HG02763 (cell line): ENCODE measurements at regions not wholly inside any gene's neighbourhood (a gene's known extent, or its start where the extent isn't known, plus 50 kb on each side); places are given as distances from the start of the nearest gene placed in this dataset.

Experiments
- ATAC-seq: cut with Tn5 transposase; IDR thresholded peaks from one replicate; pipeline ENCODE4 v1.9.1; 2021; ENCODE audit warnings: mild to moderate bottlenecking, moderate library complexity; ENCODE audit not compliant: unreplicated experiment

- no peak for ATAC-seq
Measured at GRCh38 chr2:108067820-108068405, 81.6 kb downstream of the SLC5A7 start.

DNA sequence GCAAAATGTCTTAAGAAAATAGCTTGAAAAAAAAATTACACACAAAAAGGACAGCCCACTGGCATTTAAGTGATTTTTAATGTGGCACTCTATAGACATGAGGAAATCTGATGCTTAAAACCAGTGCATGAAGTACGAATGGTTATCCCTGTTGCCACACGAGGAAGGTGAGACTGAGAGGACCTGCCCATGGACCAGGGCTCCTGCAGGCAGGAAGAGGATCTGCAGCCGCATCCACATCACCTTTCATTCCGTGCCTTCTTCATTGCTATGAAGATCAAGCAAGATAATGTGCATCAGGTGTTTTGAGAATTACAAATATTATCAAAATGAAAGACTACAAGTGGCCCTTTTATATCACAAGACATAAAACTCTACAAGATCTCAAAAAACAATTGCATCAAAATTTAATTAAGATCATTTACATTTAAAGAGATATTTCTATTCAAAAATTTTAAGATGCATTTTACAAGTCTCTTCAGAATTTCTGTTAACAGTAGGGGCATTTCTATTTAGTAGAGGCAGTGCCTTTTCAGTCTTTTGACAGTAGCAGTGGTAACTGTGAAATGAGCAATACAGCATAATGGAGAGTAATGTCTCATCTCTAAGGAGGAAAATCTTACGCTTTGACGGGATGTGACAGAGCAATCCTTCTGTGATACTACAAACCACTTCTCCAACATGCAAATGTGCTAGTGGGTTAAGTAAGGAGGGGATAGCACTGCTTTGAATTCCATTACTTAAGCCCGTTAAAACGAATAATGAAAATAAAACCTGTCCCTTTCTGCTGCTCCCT is 83.4 kb downstream of the SLC5A7 start:
- no peak for ATAC-seq

- no peak for ATAC-seq
Measured at GRCh38 chr2:108073415-108074072, 87.2 kb downstream of the SLC5A7 start.

GRCh38 chr2:108074150-108074549 is 87.8 kb downstream of the SLC5A7 start:
- ATAC-seq: no peak

GRCh38 chr2:108074946-108075345 is 88.6 kb downstream of the SLC5A7 start:
- ATAC-seq: no peak

GRCh38 chr2:108076527-108076926 is 90.2 kb downstream of the SLC5A7 start:
- no peak for ATAC-seq

DNA sequence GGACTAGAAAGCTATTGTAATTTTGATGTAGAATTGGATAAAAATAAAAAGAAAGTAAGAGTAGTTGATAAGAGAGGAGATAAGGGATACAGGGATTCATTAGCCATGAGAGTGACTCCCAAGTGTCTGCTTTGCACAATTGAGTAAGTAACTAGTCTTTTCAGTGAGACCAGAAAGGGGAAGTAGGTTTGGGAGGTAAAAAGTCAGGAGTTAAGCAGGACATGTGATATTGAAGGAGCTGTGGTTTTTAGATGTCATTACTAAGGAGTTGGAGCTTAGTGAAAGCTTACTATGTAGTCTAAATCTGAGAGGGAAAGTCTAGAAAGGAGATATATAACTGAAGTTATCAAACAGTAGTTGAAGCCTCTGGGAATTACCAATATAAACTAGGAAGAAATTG is 93.4 kb downstream of the SLC5A7 start:
- no peak for ATAC-seq

DNA sequence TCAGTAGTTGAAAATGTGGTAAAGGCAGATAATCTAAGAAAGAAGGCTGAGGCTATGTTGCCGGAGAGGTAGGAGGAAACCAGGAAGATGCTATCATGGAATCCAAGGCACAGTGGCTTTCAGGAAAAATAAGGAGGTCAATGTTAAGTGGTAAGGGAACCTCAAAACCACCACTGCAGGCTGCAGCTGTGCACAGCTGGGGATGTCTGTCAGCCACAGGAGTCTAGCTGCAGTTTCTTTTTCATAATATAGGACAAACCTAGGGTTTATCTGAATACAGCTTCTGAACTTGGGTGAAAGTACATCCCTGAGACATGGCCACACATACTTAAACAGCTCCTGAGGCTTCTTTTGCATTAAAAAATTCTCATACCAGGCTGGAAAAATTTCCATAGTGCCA is 93.9 kb downstream of the SLC5A7 start:
- no peak for ATAC-seq

DNA sequence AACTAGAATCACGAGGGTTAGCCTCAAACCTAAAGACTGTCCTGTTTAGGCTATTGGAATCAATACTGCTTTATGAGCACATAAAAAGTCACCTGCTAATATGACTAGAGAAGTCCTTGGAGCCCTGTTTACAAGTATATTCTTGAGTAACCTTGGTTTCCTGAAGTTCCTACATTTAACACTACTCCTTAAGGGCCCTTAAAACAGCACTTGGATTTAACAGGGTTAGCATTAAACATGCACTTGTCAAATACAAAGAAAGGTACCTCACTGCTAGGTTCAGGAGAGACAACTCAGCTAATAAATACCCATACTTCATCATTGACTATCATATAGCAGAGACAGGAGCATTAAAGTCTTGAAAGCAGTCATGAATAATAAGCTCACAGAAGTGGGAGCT is 96.7 kb downstream of the SLC5A7 start:
- no peak for ATAC-seq

DNA sequence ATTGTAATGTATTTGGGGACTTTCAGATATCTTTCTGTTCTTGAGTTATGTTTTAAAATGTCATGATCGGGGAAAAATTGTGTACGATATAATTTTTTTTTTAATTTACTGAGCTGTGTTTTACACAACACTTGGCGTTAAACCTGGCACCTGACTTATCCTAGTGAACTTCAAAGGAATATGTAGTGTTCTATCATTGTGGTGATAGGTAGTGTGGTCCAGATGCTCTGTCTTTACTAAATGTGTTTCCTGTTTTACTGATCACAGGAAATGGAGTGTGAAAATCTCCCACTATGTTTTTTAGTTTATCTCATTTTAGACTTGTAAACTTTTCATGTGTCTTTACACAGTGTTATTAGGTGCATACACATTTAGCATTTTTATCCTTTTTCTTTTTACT is 98.0 kb downstream of the SLC5A7 start:
- no peak for ATAC-seq

GRCh38 chr2:108092886-108093285 is 106.6 kb downstream of the SLC5A7 start:
- ATAC-seq: no peak

DNA sequence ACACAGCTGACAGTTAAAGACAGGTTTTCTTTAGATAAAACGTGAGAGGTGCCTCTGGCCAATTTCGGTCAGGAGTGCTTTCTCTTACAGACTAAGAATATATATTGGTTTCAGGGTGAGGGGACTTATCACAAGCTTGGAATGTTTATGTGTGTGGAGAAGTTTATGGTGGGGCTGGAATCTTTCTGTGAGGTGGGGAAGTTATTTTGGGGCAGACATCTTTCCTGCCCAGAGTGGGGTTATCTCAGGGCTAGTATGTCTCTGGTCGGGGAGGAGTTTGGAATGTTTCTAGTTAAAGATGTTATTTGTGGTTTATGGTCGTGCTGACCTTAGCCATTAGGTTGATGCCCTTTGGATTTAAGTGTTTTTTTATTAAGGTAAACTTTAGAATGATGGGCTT is 115.2 kb downstream of the SLC5A7 start:
- no peak for ATAC-seq

GRCh38 chr2:108106731-108107130 is 120.4 kb downstream of the SLC5A7 start:
- no peak for ATAC-seq

DNA sequence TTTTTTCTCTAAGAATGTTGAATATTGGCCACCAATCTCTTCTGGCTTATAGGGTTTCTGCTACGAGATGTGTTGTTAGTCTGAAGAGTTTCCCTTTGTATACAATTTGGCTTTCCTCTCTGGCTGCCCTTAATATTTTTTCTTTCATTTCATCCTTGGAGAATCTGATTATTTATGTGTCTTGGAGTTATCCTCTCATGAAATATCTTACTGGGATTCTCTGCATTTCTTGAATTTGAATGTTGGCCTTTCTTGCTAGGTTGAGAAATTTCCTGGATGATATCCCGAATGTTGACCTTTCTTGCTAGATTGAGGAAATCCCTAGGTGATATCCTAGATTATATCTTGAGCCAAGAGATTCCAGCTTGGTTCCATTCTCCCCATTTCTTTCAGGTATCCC is 125.6 kb downstream of the SLC5A7 start:
- ATAC-seq: no peak

GRCh38 chr2:108115868-108116267 is 123.9 kb upstream of the SULT1C3 start:
- ATAC-seq: no peak

GRCh38 chr2:108118996-108119395 is 120.8 kb upstream of the SULT1C3 start:
- ATAC-seq: no peak

DNA sequence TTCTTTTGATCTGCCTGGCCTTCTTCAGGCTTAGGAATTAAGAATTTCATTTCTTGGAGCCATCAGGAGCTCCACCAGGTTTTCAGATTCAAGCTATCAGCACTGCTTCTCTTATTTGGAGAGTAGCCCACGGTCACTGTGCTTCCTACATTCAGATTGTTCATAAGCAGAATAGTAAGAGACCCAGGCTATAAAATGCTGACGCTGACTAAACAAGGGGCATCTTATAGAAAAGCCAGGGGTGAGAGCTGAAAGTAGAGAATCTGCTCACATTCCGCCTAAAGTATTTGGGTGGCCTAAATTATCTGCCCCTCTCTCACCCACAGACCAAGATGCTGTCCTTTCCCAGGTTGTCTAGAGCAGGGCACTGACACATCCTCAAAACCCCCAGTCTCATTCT is 120.3 kb upstream of the SULT1C3 start:
- ATAC-seq: no peak

DNA sequence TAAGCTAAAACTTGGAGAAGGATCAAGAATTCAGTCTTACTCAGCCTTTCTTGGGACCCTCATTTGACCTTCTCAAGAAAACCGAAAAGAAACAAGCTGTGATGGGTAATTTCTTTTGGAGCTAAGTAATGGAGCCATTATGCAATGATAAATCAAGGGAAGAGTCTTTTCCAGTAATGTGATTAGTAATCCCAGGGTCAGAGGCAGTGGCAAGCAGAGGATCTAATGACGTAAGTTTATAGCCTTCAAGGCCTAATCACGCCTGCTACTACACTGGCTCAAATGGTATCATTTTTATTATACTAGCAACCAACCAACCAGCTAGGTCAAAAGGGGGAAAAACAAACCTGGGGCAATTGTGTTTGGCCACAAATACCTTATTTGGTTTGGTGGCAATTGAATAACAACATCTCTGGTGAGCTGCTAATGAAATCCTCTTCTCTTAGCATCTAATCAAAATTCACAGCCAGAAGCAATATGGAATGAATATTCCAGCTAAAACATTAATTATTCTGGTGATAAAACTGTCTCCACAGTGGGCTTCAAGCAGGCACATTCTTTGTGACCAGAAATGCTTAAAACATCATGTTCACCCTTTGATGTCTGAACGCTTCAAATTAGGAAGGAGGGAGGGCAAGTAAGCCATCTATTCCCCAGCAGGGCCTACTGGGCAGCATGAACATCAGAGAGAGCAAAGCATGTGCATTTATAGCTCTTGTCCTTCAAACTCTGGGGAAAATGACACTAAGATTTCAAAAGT is 114.9 kb upstream of the SULT1C3 start:
- ATAC-seq: no peak

DNA sequence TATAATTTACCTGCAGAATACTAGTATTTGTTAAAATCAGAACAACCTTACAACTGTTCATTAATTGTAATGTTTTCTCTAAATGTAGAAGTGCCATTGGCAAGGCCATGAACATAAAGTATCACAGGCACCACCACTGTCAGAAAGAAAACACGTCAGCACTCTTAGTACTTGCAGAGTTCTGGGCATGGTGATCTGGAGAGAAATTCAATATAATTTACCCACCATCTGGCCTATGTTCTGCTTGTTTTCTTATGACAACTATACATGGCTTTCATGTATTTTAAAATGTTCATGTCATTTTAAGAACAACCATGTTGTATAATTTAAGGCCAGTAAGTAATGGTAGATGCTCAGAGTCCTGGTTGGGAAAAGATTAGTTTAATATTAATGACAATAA is 114.2 kb upstream of the SULT1C3 start:
- ATAC-seq: no peak

DNA sequence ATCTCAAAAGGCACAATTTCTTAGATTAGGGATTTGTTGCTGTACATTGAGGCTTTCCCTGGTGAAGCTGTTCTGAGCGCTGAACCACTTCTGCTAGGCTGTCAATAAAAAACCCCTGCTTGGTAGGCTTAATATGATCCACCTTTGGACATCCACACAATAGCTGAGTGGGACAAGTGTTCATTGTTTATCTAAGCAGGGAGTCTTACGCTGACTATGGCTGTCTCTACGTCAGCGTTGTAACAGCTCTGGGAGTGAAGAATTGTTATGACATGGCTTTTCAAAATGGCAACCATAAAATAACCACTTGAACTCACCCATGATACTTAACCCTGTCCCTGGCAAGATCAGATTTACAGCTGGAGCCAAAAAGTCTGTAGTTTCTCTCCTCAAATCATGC is 111.5 kb upstream of the SULT1C3 start:
- no peak for ATAC-seq

DNA sequence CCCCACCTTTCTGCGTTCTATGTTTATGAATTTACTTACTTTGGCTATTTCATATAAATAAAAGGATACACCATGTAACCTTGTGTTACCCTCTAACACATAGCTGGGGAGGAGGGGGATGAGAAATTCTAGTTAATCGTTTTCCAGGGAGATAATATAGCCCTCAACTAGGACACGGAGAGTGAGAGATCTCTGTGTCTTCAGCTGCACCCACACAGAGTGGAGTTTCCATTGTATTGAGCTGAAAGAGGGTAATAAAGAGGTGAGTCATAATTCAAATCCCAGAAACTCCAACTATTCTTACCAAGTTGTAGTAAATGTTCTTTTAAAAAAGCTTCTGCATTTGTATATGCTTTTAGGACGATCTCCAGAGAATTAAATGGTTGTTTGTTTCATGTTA is 110.1 kb upstream of the SULT1C3 start:
- ATAC-seq: no peak

DNA sequence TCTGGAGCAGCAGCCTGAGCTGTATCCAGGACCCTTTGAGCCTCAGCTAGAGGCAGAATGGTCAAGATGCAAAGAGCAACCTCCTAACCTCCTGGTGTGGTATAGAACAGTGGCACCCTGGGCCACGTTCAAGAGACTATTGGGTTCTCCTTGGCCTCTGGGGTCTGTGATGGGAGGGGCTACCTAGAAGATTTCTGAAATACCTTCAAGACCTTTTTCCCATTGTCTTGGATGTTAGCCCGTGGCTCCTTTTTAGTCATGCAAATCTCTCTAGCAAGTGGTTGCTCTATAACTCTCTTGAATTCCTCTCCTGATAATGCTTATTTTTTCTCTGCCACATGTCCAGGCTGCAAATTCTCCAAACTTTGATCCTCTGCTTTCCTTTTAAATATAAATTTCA is 106.3 kb upstream of the SULT1C3 start:
- ATAC-seq: no peak
